Pons (tissue), 1 donor: ENCODE measurements at regions not wholly inside any gene's neighbourhood (a gene's known extent, or its start where the extent isn't known, plus 50 kb on each side); places are given as distances from the start of the nearest gene placed in this dataset.
"Not testable (repeated sequence)": the region's sequence is repeated elsewhere in the genome, so short reads cannot be mapped to it uniquely, and the experiment has no call there.

Experiments
- DNase-seq: peaks from one replicate; pipeline ENCODE4 v3.0.0-alpha.2; 2016; ENCODE audit warnings: low spot score

GRCh38 chr9:75282047-75282446, 193.7 kb downstream of the OSTF1 start:
- DNase-seq = no peak

DNA sequence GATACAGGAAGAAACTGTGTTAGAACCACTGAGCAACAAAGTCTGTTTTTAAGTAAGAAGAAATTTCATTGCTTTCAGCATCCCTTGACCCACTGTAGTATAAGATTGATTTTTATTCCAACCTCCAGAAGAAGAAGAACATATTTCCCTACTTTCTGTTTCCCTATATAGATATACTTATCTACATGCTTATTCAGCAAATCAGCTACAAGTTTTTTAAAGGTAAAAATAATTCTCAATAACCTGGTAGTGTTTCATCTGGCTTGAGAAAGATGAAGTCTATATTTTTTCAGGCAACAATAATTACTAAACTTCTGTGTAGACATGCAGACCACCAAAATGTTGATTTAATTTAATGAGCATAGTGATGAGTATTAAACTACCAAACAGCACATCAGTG, 201.0 kb downstream of the OSTF1 start:
- no peak for DNase-seq

GRCh38 chr9:75299324-75299723, 211.0 kb downstream of the OSTF1 start:
- DNase-seq = no peak

GRCh38 chr9:75333624-75334023, 245.3 kb downstream of the OSTF1 start:
- DNase-seq = no peak

DNA sequence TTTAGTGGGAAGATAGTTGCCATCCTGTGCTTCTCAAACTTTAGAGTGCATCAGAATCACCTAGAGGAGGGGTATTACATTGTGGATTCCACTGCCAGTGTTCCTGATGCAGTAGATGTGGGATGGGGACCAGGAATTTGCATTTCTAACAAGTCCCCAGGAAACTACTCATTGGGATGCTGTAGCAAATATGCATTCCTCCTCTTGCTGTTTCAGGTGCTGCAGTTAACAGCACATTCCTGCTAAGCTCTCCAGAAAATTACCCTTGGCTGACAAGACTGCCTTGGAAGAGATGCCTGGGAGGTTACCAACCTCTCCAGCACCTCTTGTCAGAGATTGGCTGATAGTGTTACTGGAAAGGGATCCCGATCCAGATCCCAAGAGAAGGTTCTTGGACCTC, 270.5 kb downstream of the OSTF1 start:
- no peak for DNase-seq

- DNase-seq = no peak
Measured at GRCh38 chr9:75359638-75360037, 271.3 kb downstream of the OSTF1 start.

DNA sequence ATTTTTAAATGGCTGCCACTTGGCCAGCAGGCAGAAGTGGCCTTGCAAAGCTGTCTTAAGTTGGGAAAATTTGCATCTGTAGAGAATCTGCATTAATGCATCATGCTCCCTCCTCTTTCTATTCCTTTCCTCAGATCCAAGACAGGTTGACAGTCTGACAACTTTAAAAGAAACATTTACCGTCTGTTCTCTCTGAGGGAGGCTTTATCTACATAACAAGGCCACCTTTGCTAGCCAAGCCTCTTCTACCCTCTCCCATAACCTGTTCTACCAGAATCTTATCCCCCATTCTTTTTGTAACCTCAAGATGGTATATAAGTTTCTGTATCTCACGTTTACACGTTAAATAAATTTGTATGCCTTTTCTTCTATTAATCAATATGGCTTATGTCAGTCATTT, 271.9 kb downstream of the OSTF1 start:
- DNase-seq = no peak

GRCh38 chr9:75362446-75362845, 274.1 kb downstream of the OSTF1 start:
- DNase-seq = not testable (repeated sequence)

DNA sequence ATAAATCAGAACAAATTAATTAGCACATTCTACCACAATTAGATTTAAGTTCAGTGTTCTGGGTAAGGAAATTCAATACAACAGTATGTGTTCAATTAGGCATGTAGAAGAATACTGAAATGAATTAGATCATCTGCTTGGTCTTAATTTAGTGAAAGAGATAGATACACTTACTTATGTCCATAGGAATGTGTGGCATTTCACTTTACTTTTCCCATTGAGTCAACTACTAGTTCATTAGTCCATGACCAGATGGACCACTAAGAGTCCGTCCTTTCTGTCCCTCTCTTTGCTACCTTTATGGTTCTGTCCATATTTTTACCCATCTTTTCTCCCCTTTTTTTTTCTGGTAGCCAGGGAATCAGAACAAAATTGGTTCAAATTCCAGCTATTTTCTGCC, 276.9 kb downstream of the OSTF1 start:
- no peak for DNase-seq

DNA sequence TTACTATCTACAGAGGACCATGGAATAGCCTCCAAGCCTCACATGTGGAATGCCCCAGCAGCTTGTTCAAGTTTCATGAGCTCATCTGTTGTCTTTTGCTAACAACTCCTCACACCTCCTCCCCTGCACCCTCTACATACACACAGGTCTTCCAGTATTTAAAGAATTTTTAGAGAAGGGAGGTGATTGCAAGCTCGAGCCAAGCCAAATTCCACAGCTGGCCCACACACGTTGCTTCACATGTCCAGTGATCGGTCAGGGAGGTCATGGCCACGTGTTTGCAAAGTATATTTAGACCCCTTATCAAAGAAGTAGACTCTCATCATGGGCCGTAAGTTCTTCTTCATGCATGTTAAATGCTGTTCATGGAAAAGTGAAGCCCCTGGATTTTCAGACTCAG, 281.7 kb downstream of the OSTF1 start:
- DNase-seq = no peak

GRCh38 chr9:75372499-75373268, 284.4 kb downstream of the OSTF1 start:
- DNase-seq = no peak

- no peak for DNase-seq
Measured at GRCh38 chr9:75376680-75377254, 288.5 kb downstream of the OSTF1 start.

- no peak for DNase-seq
Measured at GRCh38 chr9:75378036-75378435, 289.7 kb downstream of the OSTF1 start.

- no peak for DNase-seq
Measured at GRCh38 chr9:75378926-75379325, 290.6 kb downstream of the OSTF1 start.

GRCh38 chr9:75382126-75382525, 293.8 kb downstream of the OSTF1 start:
- no peak for DNase-seq

GRCh38 chr9:75383420-75384034, 295.2 kb downstream of the OSTF1 start:
- DNase-seq = not testable (repeated sequence)

- DNase-seq = no peak
Measured at GRCh38 chr9:75385236-75385635, 296.9 kb downstream of the OSTF1 start.

DNA sequence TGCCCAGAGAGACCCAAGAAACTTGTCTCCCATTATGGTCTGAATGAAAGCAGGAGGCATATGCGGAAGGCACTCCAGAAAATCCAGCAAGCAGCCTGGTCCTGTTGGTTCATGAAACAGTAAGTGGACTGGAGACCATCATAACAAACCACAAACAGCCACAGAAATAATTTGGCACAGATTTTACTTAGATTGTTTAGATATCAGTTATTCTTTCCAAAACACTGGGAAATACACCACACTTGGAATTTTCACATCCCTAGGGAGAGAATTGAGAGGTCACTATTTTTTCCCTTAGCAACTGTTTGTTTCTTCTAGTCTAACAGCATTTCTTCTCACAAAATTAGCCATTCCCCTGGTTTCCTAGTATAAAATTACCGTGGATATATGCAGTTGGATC, 300.8 kb downstream of the OSTF1 start:
- DNase-seq = no peak

GRCh38 chr9:75390951-75391350, 302.6 kb downstream of the OSTF1 start:
- no peak for DNase-seq

- no peak for DNase-seq
Measured at GRCh38 chr9:75391497-75391896, 303.2 kb downstream of the OSTF1 start.

DNA sequence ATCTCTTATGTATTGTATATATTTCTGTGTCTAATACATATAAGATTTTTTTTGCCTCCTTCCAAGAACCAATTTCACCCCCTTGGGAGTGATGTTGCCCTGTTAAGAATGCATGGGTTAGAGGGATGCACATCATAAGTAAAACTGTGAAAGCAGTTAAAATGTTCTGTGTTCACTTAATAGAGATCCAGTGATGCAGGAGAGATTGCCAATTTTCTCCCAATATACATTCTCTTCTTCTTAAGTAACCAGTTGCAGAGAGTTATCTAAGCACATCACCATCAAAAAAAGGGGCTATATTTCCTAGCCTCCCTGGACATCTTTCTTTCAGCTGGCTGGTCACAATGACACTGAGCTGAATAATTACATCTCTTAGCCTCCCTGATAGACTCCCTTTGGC, 307.0 kb downstream of the OSTF1 start:
- DNase-seq = no peak

DNA sequence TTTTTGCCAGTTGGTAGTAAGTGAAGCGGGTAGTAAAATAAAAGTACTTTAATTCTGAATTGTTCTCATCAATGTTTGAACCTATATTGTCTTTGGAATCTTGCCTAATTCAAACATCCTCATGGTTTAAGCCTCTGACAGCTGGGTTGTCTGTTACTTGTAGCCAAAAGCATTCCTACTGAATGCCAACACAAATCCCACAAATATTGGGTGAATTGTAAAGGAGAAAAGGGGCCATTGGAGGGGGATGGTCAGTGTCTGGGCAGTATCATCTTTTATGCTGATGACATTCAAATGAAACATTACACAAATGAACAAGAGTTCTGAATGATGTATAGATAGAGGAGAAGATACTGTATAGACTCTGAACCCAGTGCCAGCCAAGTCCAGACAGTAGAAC, 309.5 kb downstream of the OSTF1 start:
- no peak for DNase-seq

GRCh38 chr9:75408391-75408790, 320.1 kb downstream of the OSTF1 start:
- no peak for DNase-seq

GRCh38 chr9:75410405-75410804, 322.1 kb downstream of the OSTF1 start:
- no peak for DNase-seq
